Panc1 (cell line): ENCODE measurements at regions not wholly inside any gene's neighbourhood (a gene's known extent, or its start where the extent isn't known, plus 50 kb on each side); places are given as distances from the start of the nearest gene placed in this dataset.
"Not testable (repeated sequence)": the region's sequence is repeated elsewhere in the genome, so short reads cannot be mapped to it uniquely, and the experiment has no call there.

Experiments used
- ATAC-seq: fragments of 200-7000 bp; cut with Tn5 transposase; 2 replicates; pipeline ENCODE4 v1.9.1; 2020; ENCODE audit warnings: mild to moderate bottlenecking, moderate library complexity
- BruUV-seq: library from RNA; stranded (reverse); fragments of 400-500 nt; replicated peaks from 2 replicates; lab custom pipeline; 2021; lab: Mats Ljungman, UMichigan
- CTCF ChIA-PET: fragments of 300-600 bp; sonication (Branson Sonifier 250); formaldehyde crosslinking; loops from one replicate; lab custom pipeline; 2022; ENCODE audit warnings: antibody characterized with exemption; lab: Charles Lee
- POLR2A ChIA-PET: fragments of 300-600 bp; sonication (Branson Sonifier 250); formaldehyde crosslinking; loops from one replicate; lab custom pipeline; 2022; ENCODE audit warnings: antibody characterized with exemption; lab: Charles Lee
- DNase-seq: peaks from one replicate; pipeline ENCODE4 v3.0.0-alpha.2; 2010; ENCODE audit warnings: low read depth, low spot score
- H3K27ac ChIP-seq: 2 replicates; pipeline ENCODE4 v1.5.1; 2011; ENCODE audit warnings: mild to moderate bottlenecking, low read length, inconsistent platforms
- H3K27me3 ChIP-seq: fragments of 200-500 bp; sonication (Bioruptor generic); 2 replicates; pipeline ENCODE4 v1.6.0; 2014; ENCODE audit warnings: low read length, inconsistent platforms; ENCODE audit not compliant: control insufficient read depth, insufficient read depth
- H3K36me3 ChIP-seq: fragments of 200-500 bp; sonication (Bioruptor generic); 2 replicates; pipeline ENCODE4 v1.5.1; 2014; ENCODE audit warnings: inconsistent platforms, mild to moderate bottlenecking, low read length, moderate library complexity; ENCODE audit not compliant: control insufficient read depth, insufficient read depth
- H3K4me1 ChIP-seq: 2 replicates; pipeline ENCODE4 v1.5.1; 2011; ENCODE audit warnings: inconsistent platforms, mild to moderate bottlenecking, low read length, moderate library complexity; ENCODE audit not compliant: control insufficient read depth, insufficient read depth
- H3K4me3 ChIP-seq, 2 experiments: 2 replicates each; pipeline ENCODE4 v1.5.1; 2011 to 2012; ENCODE audit warnings: low read depth in 2 of 2, low read length in 2 of 2, mild to moderate bottlenecking in 2 of 2, inconsistent platforms in 1 of 2, moderate library complexity in 1 of 2
- H3K9me3 ChIP-seq: fragments of 200-500 bp; sonication (Bioruptor generic); 2 replicates; pipeline ENCODE4 v1.5.1; 2014; ENCODE audit warnings: low read depth, mild to moderate bottlenecking, inconsistent platforms, low read length, moderate library complexity; ENCODE audit not compliant: control insufficient read depth, insufficient read depth
- POLR2AphosphoS5 ChIP-seq: IDR thresholded peaks from 2 replicates; pipeline ENCODE4 v1.6.1; 2012; ENCODE audit warnings: mild to moderate bottlenecking, low read depth, low read length, moderate library complexity
- SIN3A ChIP-seq: IDR thresholded peaks from 2 replicates; pipeline ENCODE4 v1.6.1; 2012; ENCODE audit warnings: low read depth, mild to moderate bottlenecking, low read length, moderate library complexity, borderline replicate concordance; ENCODE audit not compliant: insufficient read depth
- TCF7L2 ChIP-seq: IDR thresholded peaks from 2 replicates; pipeline ENCODE4 v1.6.1; 2011; ENCODE audit warnings: mild to moderate bottlenecking, low read depth, low read length, inconsistent platforms
- in situ Hi-C: cut with HindIII; loops from 2 replicates; pipeline ENCODE4 v1.10.0; 2016; ENCODE audit warnings: low sequenced_read_pairs, low pct_unique_long_range_greater_than_20kb
- intact Hi-C: fragments of 100-400 bp; cut with micrococcal nuclease; formaldehyde crosslinking; loops from one replicate; pipeline ENCODE4 v1.10.0; 2022; ENCODE audit not compliant: unreplicated experiment
- TF ChIP-seq, protein P1 (sequence below): fragments of 450-650 bp; IDR thresholded peaks from 2 replicates; pipeline ENCODE4 v1.5.1; 2017; ENCODE audit warnings: mild to moderate bottlenecking
- TF ChIP-seq, protein P2 (sequence below), 2 experiments: IDR thresholded peaks; 2 replicates each; pipeline ENCODE4 v1.6.1; 2011 to 2012; ENCODE audit warnings: low read depth in 2 of 2, control low read depth in 1 of 2, low read length in 1 of 2, mild to moderate bottlenecking in 1 of 2, moderate library complexity in 1 of 2; ENCODE audit not compliant: insufficient read depth in 1 of 2

DNA sequence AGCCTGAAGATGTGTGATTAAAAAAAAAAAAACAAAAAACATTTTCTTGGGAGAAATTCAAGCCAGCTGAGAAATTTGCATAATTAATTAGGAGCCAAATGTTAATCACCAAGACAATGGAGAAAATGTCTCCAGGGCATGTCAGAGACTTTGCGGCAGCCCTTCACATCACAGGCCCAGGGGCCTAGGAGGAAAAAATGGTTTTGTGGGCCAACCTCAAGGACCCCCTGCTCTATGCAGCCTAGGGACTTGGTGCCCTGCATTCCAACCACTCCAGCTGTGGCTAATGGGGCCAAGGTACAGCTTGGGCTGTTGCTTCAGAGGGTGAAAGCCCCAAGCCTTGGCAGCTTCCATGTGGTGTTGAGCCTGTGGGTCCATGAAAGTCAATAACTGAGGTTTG, 241.9 kb upstream of the THUMPD2 start:
- Histone ChIP-seq H3K36me3 (no peaks in the 10 kb centered on the region), H3K9me3 (no peaks in the 10 kb centered on the region), H3K4me3 (no peak overlapping the region), H3K4me1 (no peaks in the 10 kb centered on the region), H3K27ac (no peak overlapping the region), H3K27me3 (no peaks in the 10 kb centered on the region)
- no peak for ATAC-seq
- no peak for DNase-seq
- ChIA-PET CTCF (no interaction called here), POLR2A (no interaction called here)
- intact Hi-C loops (no loop called here), in situ Hi-C loops (no loop called here)
- no TSS peak for BruUV-seq
- TF ChIP-seq SIN3A (no peak), TCF7L2 (no peak), POLR2AphosphoS5 (no peak)

DNA sequence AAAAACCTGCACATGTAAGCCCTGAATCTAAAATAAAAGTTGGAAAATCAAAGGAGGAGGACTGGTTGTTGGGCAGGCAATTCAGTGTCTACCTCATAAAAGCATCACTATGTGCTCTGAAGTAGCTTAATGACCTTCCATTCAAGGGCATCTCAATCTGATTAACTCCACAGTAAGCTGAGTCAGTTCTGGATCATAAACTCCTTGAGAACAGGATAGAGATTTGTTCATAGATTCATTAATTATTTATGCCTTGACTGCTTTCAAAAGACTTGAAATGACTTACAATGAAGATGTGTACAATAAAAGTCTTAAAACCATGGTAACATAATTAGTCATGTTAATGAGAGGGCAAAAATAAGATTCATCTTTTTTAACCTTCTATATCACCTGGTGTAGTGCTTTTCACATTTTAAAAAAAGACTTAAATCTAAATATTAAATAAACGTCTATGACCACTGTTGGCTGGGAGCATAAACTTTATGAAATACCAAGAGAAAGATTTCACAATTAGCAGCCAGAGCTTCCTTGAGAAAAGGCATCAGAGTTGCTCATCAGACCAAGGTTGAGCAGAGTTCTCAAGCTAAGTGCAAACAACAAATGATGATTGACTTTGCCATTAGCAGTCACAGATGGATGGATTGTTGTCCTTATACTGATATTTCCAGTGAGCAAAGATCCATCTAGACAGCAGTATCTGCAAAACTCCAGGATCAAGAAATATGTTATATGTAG, 237.3 kb upstream of the THUMPD2 start:
- intact Hi-C loops, result no loop called here
- Histone ChIP-seq H3K27ac (no peak overlapping the region), H3K9me3 (no peaks in the 10 kb centered on the region), H3K4me1 (no peaks in the 10 kb centered on the region), H3K4me3 (no peak overlapping the region), H3K27me3 (no peaks in the 10 kb centered on the region), H3K36me3 (no peaks in the 10 kb centered on the region)
- DNase-seq, result no peak
- TF ChIP-seq, protein P1, sequence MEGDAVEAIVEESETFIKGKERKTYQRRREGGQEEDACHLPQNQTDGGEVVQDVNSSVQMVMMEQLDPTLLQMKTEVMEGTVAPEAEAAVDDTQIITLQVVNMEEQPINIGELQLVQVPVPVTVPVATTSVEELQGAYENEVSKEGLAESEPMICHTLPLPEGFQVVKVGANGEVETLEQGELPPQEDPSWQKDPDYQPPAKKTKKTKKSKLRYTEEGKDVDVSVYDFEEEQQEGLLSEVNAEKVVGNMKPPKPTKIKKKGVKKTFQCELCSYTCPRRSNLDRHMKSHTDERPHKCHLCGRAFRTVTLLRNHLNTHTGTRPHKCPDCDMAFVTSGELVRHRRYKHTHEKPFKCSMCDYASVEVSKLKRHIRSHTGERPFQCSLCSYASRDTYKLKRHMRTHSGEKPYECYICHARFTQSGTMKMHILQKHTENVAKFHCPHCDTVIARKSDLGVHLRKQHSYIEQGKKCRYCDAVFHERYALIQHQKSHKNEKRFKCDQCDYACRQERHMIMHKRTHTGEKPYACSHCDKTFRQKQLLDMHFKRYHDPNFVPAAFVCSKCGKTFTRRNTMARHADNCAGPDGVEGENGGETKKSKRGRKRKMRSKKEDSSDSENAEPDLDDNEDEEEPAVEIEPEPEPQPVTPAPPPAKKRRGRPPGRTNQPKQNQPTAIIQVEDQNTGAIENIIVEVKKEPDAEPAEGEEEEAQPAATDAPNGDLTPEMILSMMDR, result no peak
- TF ChIP-seq SIN3A (no peak), POLR2AphosphoS5 (no peak), TCF7L2 (no peak)
- TF ChIP-seq, protein P2, sequence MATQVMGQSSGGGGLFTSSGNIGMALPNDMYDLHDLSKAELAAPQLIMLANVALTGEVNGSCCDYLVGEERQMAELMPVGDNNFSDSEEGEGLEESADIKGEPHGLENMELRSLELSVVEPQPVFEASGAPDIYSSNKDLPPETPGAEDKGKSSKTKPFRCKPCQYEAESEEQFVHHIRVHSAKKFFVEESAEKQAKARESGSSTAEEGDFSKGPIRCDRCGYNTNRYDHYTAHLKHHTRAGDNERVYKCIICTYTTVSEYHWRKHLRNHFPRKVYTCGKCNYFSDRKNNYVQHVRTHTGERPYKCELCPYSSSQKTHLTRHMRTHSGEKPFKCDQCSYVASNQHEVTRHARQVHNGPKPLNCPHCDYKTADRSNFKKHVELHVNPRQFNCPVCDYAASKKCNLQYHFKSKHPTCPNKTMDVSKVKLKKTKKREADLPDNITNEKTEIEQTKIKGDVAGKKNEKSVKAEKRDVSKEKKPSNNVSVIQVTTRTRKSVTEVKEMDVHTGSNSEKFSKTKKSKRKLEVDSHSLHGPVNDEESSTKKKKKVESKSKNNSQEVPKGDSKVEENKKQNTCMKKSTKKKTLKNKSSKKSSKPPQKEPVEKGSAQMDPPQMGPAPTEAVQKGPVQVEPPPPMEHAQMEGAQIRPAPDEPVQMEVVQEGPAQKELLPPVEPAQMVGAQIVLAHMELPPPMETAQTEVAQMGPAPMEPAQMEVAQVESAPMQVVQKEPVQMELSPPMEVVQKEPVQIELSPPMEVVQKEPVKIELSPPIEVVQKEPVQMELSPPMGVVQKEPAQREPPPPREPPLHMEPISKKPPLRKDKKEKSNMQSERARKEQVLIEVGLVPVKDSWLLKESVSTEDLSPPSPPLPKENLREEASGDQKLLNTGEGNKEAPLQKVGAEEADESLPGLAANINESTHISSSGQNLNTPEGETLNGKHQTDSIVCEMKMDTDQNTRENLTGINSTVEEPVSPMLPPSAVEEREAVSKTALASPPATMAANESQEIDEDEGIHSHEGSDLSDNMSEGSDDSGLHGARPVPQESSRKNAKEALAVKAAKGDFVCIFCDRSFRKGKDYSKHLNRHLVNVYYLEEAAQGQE (IDR thresholded peaks at IDR 0.05; ENCODE audit: insufficient read depth in 1 of 2, low read depth in 2 of 2, low read length in 1 of 2), result no peak
- no TSS peak for BruUV-seq
- in situ Hi-C loops, result no loop called here
- ChIA-PET CTCF (no interaction called here), POLR2A (no interaction called here)
- no peak for ATAC-seq

DNA sequence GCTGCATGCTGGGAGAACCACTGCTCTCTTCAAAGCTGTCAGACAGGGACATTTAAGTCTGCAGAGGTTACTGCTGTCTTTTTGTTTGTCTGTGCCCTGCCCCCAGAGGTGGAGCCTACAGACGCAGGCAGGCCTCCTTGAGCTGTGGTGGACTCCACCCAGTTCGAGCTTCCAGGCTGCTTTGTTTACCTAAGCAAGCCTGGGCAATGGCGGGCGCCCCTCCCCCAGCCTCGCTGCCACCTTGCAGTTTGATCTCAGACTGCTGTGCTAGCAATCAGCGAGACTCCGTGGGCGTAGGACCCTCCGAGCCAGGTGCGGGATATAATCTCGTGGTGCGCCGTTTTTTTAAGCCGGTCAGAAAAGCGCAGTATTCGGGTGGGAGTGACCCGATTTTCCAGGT, 234.9 kb upstream of the THUMPD2 start:
- H3K27ac ChIP-seq, POLR2A ChIA-PET, BruUV-seq, H3K4me1 ChIP-seq, ATAC-seq, DNase-seq, CTCF ChIA-PET, in situ Hi-C loops, H3K4me3 ChIP-seq, H3K9me3 ChIP-seq, H3K36me3 ChIP-seq, intact Hi-C loops, H3K27me3 ChIP-seq: not testable (repeated sequence)
